ENCODE measurements at regions not wholly inside any gene's neighbourhood (a gene's known extent, or its start where the extent isn't known, plus 50 kb on each side); places are given as distances from the start of the nearest gene placed in this dataset.
"Not testable (repeated sequence)": the region's sequence is repeated elsewhere in the genome, so short reads cannot be mapped to it uniquely, and the experiment has no call there.

GRCh38 chr5:112472614-112473013 is 53.5 kb upstream of the EPB41L4A start:
- DNase-seq = no peak
- in situ Hi-C loops (cut with MboI; ENCODE audit: low pct_unique_long_range_greater_than_20kb, low sequenced_read_pairs) = no loop called here

- in situ Hi-C loops (cut with MboI; ENCODE audit: low pct_unique_long_range_greater_than_20kb, low sequenced_read_pairs) = no loop called here
These were observed 54.9 kb upstream of the EPB41L4A start for GRCh38 chr5:112473989-112474388.

GRCh38 chr5:112475747-112476365 is 56.8 kb upstream of the EPB41L4A start:
- no peak for DNase-seq
- in situ Hi-C loops (cut with MboI; ENCODE audit: low pct_unique_long_range_greater_than_20kb, low sequenced_read_pairs) = no loop called here

More at GRCh38 chr5:112473989-112474388, 54.9 kb upstream of the EPB41L4A start:
- no peak for DNase-seq

GRCh38 chr5:112479418-112479817 is 60.3 kb upstream of the EPB41L4A start:
- no peak for DNase-seq
- in situ Hi-C loops (cut with MboI; ENCODE audit: low pct_unique_long_range_greater_than_20kb, low sequenced_read_pairs) = no loop called here

- DNase-seq = no peak
- in situ Hi-C loops (cut with MboI; ENCODE audit: low pct_unique_long_range_greater_than_20kb, low sequenced_read_pairs) = no loop called here
These were observed 61.4 kb upstream of the EPB41L4A start for GRCh38 chr5:112480501-112480900.

GRCh38 chr5:112483704-112484103 is 64.6 kb upstream of the EPB41L4A start:
- in situ Hi-C loops (cut with MboI; ENCODE audit: low pct_unique_long_range_greater_than_20kb, low sequenced_read_pairs) = no loop called here
- no peak for DNase-seq

GRCh38 chr5:112485934-112486355 is 66.9 kb upstream of the EPB41L4A start:
- DNase-seq = no peak
- in situ Hi-C loops (cut with MboI; ENCODE audit: low pct_unique_long_range_greater_than_20kb, low sequenced_read_pairs) = no loop called here

GRCh38 chr5:112491257-112491656 is 72.2 kb upstream of the EPB41L4A start:
- peak; percentile 5 for DNase-seq
- in situ Hi-C loops (cut with MboI; ENCODE audit: low pct_unique_long_range_greater_than_20kb, low sequenced_read_pairs) = no loop called here

GRCh38 chr5:112492291-112492690 is 73.2 kb upstream of the EPB41L4A start:
- in situ Hi-C loops (cut with MboI; ENCODE audit: low pct_unique_long_range_greater_than_20kb, low sequenced_read_pairs) = no loop called here

GRCh38 chr5:112503749-112504501 is 84.8 kb upstream of the EPB41L4A start:
- in situ Hi-C loops (cut with MboI; ENCODE audit: low pct_unique_long_range_greater_than_20kb, low sequenced_read_pairs); DNase-seq: not testable (repeated sequence)

More at GRCh38 chr5:112492291-112492690, 73.2 kb upstream of the EPB41L4A start:
- DNase-seq = peak; percentile 57

GRCh38 chr5:112509097-112509496 is 90.0 kb upstream of the EPB41L4A start:
- DNase-seq; in situ Hi-C loops (cut with MboI; ENCODE audit: low pct_unique_long_range_greater_than_20kb, low sequenced_read_pairs): not testable (repeated sequence)

GRCh38 chr5:112511920-112512319 is 92.8 kb upstream of the EPB41L4A start:
- DNase-seq = no peak
- in situ Hi-C loops (cut with MboI; ENCODE audit: low pct_unique_long_range_greater_than_20kb, low sequenced_read_pairs) = no loop called here

- in situ Hi-C loops (cut with MboI; ENCODE audit: low pct_unique_long_range_greater_than_20kb, low sequenced_read_pairs) = no loop called here
- DNase-seq = no peak
These were observed 93.8 kb upstream of the EPB41L4A start for GRCh38 chr5:112512901-112513300.

GRCh38 chr5:112514111-112514510 is 95.0 kb upstream of the EPB41L4A start:
- in situ Hi-C loops (cut with MboI; ENCODE audit: low pct_unique_long_range_greater_than_20kb, low sequenced_read_pairs) = no loop called here
- DNase-seq = no peak

- DNase-seq; in situ Hi-C loops (cut with MboI; ENCODE audit: low pct_unique_long_range_greater_than_20kb, low sequenced_read_pairs): not testable (repeated sequence)
These were observed 101.4 kb upstream of the EPB41L4A start for GRCh38 chr5:112520474-112520873.

- in situ Hi-C loops (cut with MboI; ENCODE audit: low pct_unique_long_range_greater_than_20kb, low sequenced_read_pairs); DNase-seq: not testable (repeated sequence)
These were observed 104.0 kb upstream of the EPB41L4A start for GRCh38 chr5:112522891-112523673.

GRCh38 chr5:112523674-112524263 is 104.7 kb upstream of the EPB41L4A start:
- DNase-seq; in situ Hi-C loops (cut with MboI; ENCODE audit: low pct_unique_long_range_greater_than_20kb, low sequenced_read_pairs): not testable (repeated sequence)

- in situ Hi-C loops (cut with MboI; ENCODE audit: low pct_unique_long_range_greater_than_20kb, low sequenced_read_pairs) = no loop called here
- DNase-seq = no peak
These were observed 106.1 kb upstream of the EPB41L4A start for GRCh38 chr5:112525217-112525616.

- in situ Hi-C loops (cut with MboI; ENCODE audit: low pct_unique_long_range_greater_than_20kb, low sequenced_read_pairs) = no loop called here
- DNase-seq = no peak
These were observed 109.9 kb upstream of the EPB41L4A start for GRCh38 chr5:112528928-112529327.

Data from KBM-7 (cell line).